Endodermal cell (in vitro differentiated cells): ENCODE measurements at regions not wholly inside any gene's neighbourhood (a gene's known extent, or its start where the extent isn't known, plus 50 kb on each side); places are given as distances from the start of the nearest gene placed in this dataset.

Source experiments
- DNase-seq: peaks from one replicate; pipeline ENCODE4 v3.0.0-alpha.2; 2017
- H3K27ac ChIP-seq: 2 replicates; pipeline ENCODE4 v1.5.1; 2013; ENCODE audit warnings: mild to moderate bottlenecking, low read depth, low read length, moderate library complexity
- H3K27me3 ChIP-seq: 2 replicates; pipeline ENCODE4 v1.6.1; 2013; ENCODE audit warnings: mild to moderate bottlenecking, low read length, moderate library complexity; ENCODE audit not compliant: insufficient read depth, control insufficient read depth, poor library complexity, severe bottlenecking
- H3K36me3 ChIP-seq: 2 replicates; pipeline ENCODE4 v1.7.0; 2013; ENCODE audit warnings: mild to moderate bottlenecking, low read length, moderate library complexity; ENCODE audit not compliant: control insufficient read depth, insufficient read depth
- H3K4me1 ChIP-seq: one replicate; pipeline ENCODE4 v1.7.0; 2013; ENCODE audit warnings: low read length; ENCODE audit not compliant: control insufficient read depth, insufficient read depth
- H3K4me3 ChIP-seq: 2 replicates; pipeline ENCODE4 v1.5.1; 2013; ENCODE audit warnings: mild to moderate bottlenecking, low read length, moderate library complexity
- H3K9ac ChIP-seq: 2 replicates; pipeline ENCODE4 v1.6.1; 2013; ENCODE audit warnings: mild to moderate bottlenecking, low read length, moderate library complexity; ENCODE audit not compliant: poor library complexity, severe bottlenecking; ENCODE audit errors: extremely low read depth
- H3K9me3 ChIP-seq: 2 replicates; pipeline ENCODE4 v1.6.1; 2013; ENCODE audit warnings: mild to moderate bottlenecking, low read length, moderate library complexity; ENCODE audit not compliant: control insufficient read depth
- H3K27ac Mint-ChIP-seq: 2 replicates; pipeline ENCODE4 v1.8.0; 2020; ENCODE audit warnings: mixed read lengths
- H3K27me3 Mint-ChIP-seq: 2 replicates; pipeline ENCODE4 v1.8.0; 2021; ENCODE audit warnings: mild to moderate bottlenecking, mixed read lengths; ENCODE audit not compliant: insufficient read depth
- H3K36me3 Mint-ChIP-seq: 2 replicates; pipeline ENCODE4 v1.8.0; 2020; ENCODE audit warnings: low read depth, mixed read lengths
- H3K4me1 Mint-ChIP-seq: 2 replicates; pipeline ENCODE4 v1.8.0; 2020; ENCODE audit warnings: mixed read lengths
- H3K4me3 Mint-ChIP-seq: 2 replicates; pipeline ENCODE4 v1.8.0; 2020; ENCODE audit warnings: mild to moderate bottlenecking, moderate library complexity, mixed read lengths
- H3K9me3 Mint-ChIP-seq: 2 replicates; pipeline ENCODE4 v1.8.0; 2020; ENCODE audit warnings: mild to moderate bottlenecking, mixed read lengths
- CTCF ChIP-seq: fragments of 200-600 bp; sonication (generic); conservative IDR thresholded peaks from 2 replicates; pipeline ENCODE4 v1.5.0; 2021; ENCODE audit warnings: antibody characterized with exemption, mild to moderate bottlenecking
- WGBS, 2 experiments: methylation state at CpG; one replicate each; pipeline versions ENCODE4 v1.1.5 to v1.1.7; 2013; ENCODE audit warnings: missing lambda C conversion rate in 2 of 2, mixed read lengths in 1 of 2; ENCODE audit not compliant: insufficient coverage in 1 of 2, insufficient read length in 1 of 2; 5-methylcytosine and 5-hydroxymethylcytosine counted together

- H3K27ac ChIP-seq = no peak overlapping the region
- WGBS, 2 experiments = 96% methylated on average over 1 of the region's 1 CpG; no CpG with 5 or more reads in 1 of the 2 experiments
- Mint-ChIP-seq H3K4me1 (no peaks in the 10 kb centered on the region), H3K4me3 (no peak overlapping the region), H3K27me3 (no peaks in the 10 kb centered on the region), H3K36me3 (no peaks in the 10 kb centered on the region), H3K9me3 (no peaks in the 10 kb centered on the region), H3K27ac (no peak overlapping the region)
- H3K4me1 ChIP-seq = no peaks in the 10 kb centered on the region
- no peaks in the 10 kb centered on the region for H3K36me3 ChIP-seq
- no peak for DNase-seq
- no peak overlapping the region for H3K4me3 ChIP-seq
- H3K27me3 ChIP-seq = no peaks in the 10 kb centered on the region
- no peak overlapping the region for H3K9ac ChIP-seq
- H3K9me3 ChIP-seq = no peaks in the 10 kb centered on the region
- TF ChIP-seq CTCF = no peak
Observed at GRCh38 chr3:176079785-176080184, 1117.5 kb downstream of the TBL1XR1 start.

- Mint-ChIP-seq H3K4me3 (no peak overlapping the region), H3K9me3 (no peaks in the 10 kb centered on the region), H3K27me3 (no peaks in the 10 kb centered on the region), H3K27ac (no peak overlapping the region), H3K36me3 (no peaks in the 10 kb centered on the region), H3K4me1 (no peaks in the 10 kb centered on the region)
- no peak for TF ChIP-seq CTCF
- Histone ChIP-seq H3K4me1 (no peaks in the 10 kb centered on the region), H3K27ac (no peak overlapping the region), H3K9ac (no peak overlapping the region), H3K27me3 (no peaks in the 10 kb centered on the region), H3K9me3 (no peaks in the 10 kb centered on the region), H3K4me3 (no peak overlapping the region), H3K36me3 (no peaks in the 10 kb centered on the region)
- WGBS, 2 experiments = 100% methylated on average over 1 of the region's 1 CpG; no CpG with 5 or more reads in 1 of the 2 experiments
- DNase-seq = no peak
Observed at GRCh38 chr3:176078906-176079305, 1118.4 kb downstream of the TBL1XR1 start.

GRCh38 chr3:176075491-176075890, 1121.8 kb downstream of the TBL1XR1 start:
- Histone ChIP-seq H3K27ac (no peak overlapping the region), H3K9ac (no peak overlapping the region), H3K36me3 (no peaks in the 10 kb centered on the region), H3K27me3 (no peaks in the 10 kb centered on the region), H3K4me3 (no peak overlapping the region), H3K9me3 (no peaks in the 10 kb centered on the region), H3K4me1 (no peaks in the 10 kb centered on the region)
- no peaks in the 10 kb centered on the region for H3K36me3 Mint-ChIP-seq
- H3K4me3 Mint-ChIP-seq = no peak overlapping the region
- H3K4me1 Mint-ChIP-seq = no peaks in the 10 kb centered on the region
- H3K27ac Mint-ChIP-seq = no peak overlapping the region
- WGBS, 2 experiments = 80% methylated on average over 1 of the region's 1 CpG
- no peak for DNase-seq
- no peaks in the 10 kb centered on the region for H3K9me3 Mint-ChIP-seq
- no peak for TF ChIP-seq CTCF
- H3K27me3 Mint-ChIP-seq = no peaks in the 10 kb centered on the region
